ENCODE measurements at regions not wholly inside any gene's neighbourhood (a gene's known extent, or its start where the extent isn't known, plus 50 kb on each side); places are given as distances from the start of the nearest gene placed in this dataset.

GRCh38 chr14:44820230-44820964 lies 141.3 kb downstream of the KLHL28 start:
- TF ChIP-seq LEF1 (IDR thresholded peaks at IDR 0.05; ENCODE audit: borderline replicate concordance) = no peak
- no peak for TF ChIP-seq FOXA1 (IDR thresholded peaks at IDR 0.05)
- no peak for TF ChIP-seq FOXK2 (IDR thresholded peaks at IDR 0.05)
- ChIA-PET CTCF (interaction anchor here (0.7 kb wide), 1 partner anchor 898 kb away, joined by 3 read pairs; no protein-coding TSS in a partner anchor), POLR2A (no interaction called here)
- no peak for DNase-seq (ENCODE audit: extremely low spot score)

- ChIA-PET CTCF (interaction anchor here (1.0 kb wide), 1 partner anchor 10 kb away, joined by 3 read pairs; no protein-coding TSS in a partner anchor), POLR2A (no interaction called here)
- TF ChIP-seq ZNF384 (IDR thresholded peaks at IDR 0.05) (no peak), NFRKB (IDR thresholded peaks at IDR 0.05) (no peak), L3MBTL2 (conservative IDR thresholded peaks at IDR 0.05) (no peak), HDGF (IDR thresholded peaks at IDR 0.05; ENCODE audit: borderline replicate concordance) (no peak)
- no peak for DNase-seq (ENCODE audit: extremely low spot score)
These were observed 147.6 kb downstream of the KLHL28 start for GRCh38 chr14:44814196-44814595.

- ChIA-PET POLR2A (no interaction called here), CTCF (no interaction called here)
- TF ChIP-seq LEF1 (IDR thresholded peaks at IDR 0.05; ENCODE audit: borderline replicate concordance) = no peak
- TF ChIP-seq ARNT (IDR thresholded peaks at IDR 0.05) = no peak
- TF ChIP-seq HDGF (IDR thresholded peaks at IDR 0.05; ENCODE audit: borderline replicate concordance) = no peak
- TF ChIP-seq CTBP1 (IDR thresholded peaks at IDR 0.05; ENCODE audit: borderline replicate concordance) = no peak
- TF ChIP-seq PKNOX1 (IDR thresholded peaks at IDR 0.05) = no peak
- TF ChIP-seq BHLHE40 (IDR thresholded peaks at IDR 0.05; ENCODE audit: borderline replicate concordance) = no peak
- no peak for TF ChIP-seq ZNF384 (IDR thresholded peaks at IDR 0.05)
- no peak for TF ChIP-seq TARDBP (IDR thresholded peaks at IDR 0.05)
- TF ChIP-seq FOXM1 (IDR thresholded peaks at IDR 0.05; ENCODE audit: borderline replicate concordance) = no peak
- no peak for TF ChIP-seq FOXK2 (IDR thresholded peaks at IDR 0.05)
- no peak for DNase-seq (ENCODE audit: extremely low spot score)
These were observed 149.1 kb downstream of the KLHL28 start for GRCh38 chr14:44812672-44813071.

GRCh38 chr14:44804391-44804790 lies 157.4 kb downstream of the KLHL28 start:
- ChIA-PET CTCF (interaction anchor here (0.7 kb wide), 1 partner anchor 25 kb away, joined by 3 read pairs; no protein-coding TSS in a partner anchor), POLR2A (no interaction called here)
- TF ChIP-seq PKNOX1 (IDR thresholded peaks at IDR 0.05) (no peak), FOXA1 (IDR thresholded peaks at IDR 0.05) (no peak), L3MBTL2 (conservative IDR thresholded peaks at IDR 0.05) (no peak), LEF1 (IDR thresholded peaks at IDR 0.05; ENCODE audit: borderline replicate concordance) (no peak), FOXM1 (IDR thresholded peaks at IDR 0.05; ENCODE audit: borderline replicate concordance) (no peak), HDGF (IDR thresholded peaks at IDR 0.05; ENCODE audit: borderline replicate concordance) (no peak), SP1 (IDR thresholded peaks at IDR 0.05) (no peak), FOXK2 (IDR thresholded peaks at IDR 0.05) (no peak), CTBP1 (IDR thresholded peaks at IDR 0.05; ENCODE audit: borderline replicate concordance) (no peak), TARDBP (IDR thresholded peaks at IDR 0.05) (no peak)
- no peak for DNase-seq (ENCODE audit: extremely low spot score)

GRCh38 chr14:44803239-44803905 lies 158.4 kb downstream of the KLHL28 start:
- CTCF ChIA-PET = interaction anchor here (0.8 kb wide), 1 partner anchor 11 kb away, joined by 3 read pairs; no protein-coding TSS in a partner anchor
- TF ChIP-seq BHLHE40 (IDR thresholded peaks at IDR 0.05; ENCODE audit: borderline replicate concordance) = no peak
- no peak for TF ChIP-seq ELF4 (IDR thresholded peaks at IDR 0.05)
- no peak for TF ChIP-seq SP1 (IDR thresholded peaks at IDR 0.05)
- no peak for TF ChIP-seq ARNT (IDR thresholded peaks at IDR 0.05)
- TF ChIP-seq SUZ12 (IDR thresholded peaks at IDR 0.05) = no peak
- TF ChIP-seq FOXK2 (IDR thresholded peaks at IDR 0.05) = no peak
- POLR2A ChIA-PET = no interaction called here
- peak; percentile 48 for DNase-seq (ENCODE audit: extremely low spot score)

- ChIA-PET CTCF (no interaction called here), POLR2A (no interaction called here)
- no peak for TF ChIP-seq ARNT (IDR thresholded peaks at IDR 0.05)
- TF ChIP-seq HDGF (IDR thresholded peaks at IDR 0.05; ENCODE audit: borderline replicate concordance) = no peak
- no peak for TF ChIP-seq L3MBTL2 (conservative IDR thresholded peaks at IDR 0.05)
- no peak for TF ChIP-seq SP1 (IDR thresholded peaks at IDR 0.05)
- TF ChIP-seq FOXK2 (IDR thresholded peaks at IDR 0.05) = no peak
- no peak for TF ChIP-seq CTBP1 (IDR thresholded peaks at IDR 0.05; ENCODE audit: borderline replicate concordance)
- TF ChIP-seq PKNOX1 (IDR thresholded peaks at IDR 0.05) = no peak
- TF ChIP-seq TARDBP (IDR thresholded peaks at IDR 0.05) = no peak
- TF ChIP-seq FOXM1 (IDR thresholded peaks at IDR 0.05; ENCODE audit: borderline replicate concordance) = no peak
- TF ChIP-seq FOXA1 (IDR thresholded peaks at IDR 0.05) = no peak
- no peak for TF ChIP-seq BHLHE40 (IDR thresholded peaks at IDR 0.05; ENCODE audit: borderline replicate concordance)
- TF ChIP-seq ELF4 (IDR thresholded peaks at IDR 0.05) = no peak
- no peak for TF ChIP-seq SUZ12 (IDR thresholded peaks at IDR 0.05)
- no peak for TF ChIP-seq NFRKB (IDR thresholded peaks at IDR 0.05)
- DNase-seq (ENCODE audit: extremely low spot score) = no peak
These were observed 163.1 kb downstream of the KLHL28 start for GRCh38 chr14:44798386-44799242.

Measured in HEK293T (cell line).